ENCODE measurements at regions not wholly inside any gene's neighbourhood (a gene's known extent, or its start where the extent isn't known, plus 50 kb on each side); places are given as distances from the start of the nearest gene placed in this dataset.
"Not testable (repeated sequence)": the region's sequence is repeated elsewhere in the genome, so short reads cannot be mapped to it uniquely, and the experiment has no call there.

DNA sequence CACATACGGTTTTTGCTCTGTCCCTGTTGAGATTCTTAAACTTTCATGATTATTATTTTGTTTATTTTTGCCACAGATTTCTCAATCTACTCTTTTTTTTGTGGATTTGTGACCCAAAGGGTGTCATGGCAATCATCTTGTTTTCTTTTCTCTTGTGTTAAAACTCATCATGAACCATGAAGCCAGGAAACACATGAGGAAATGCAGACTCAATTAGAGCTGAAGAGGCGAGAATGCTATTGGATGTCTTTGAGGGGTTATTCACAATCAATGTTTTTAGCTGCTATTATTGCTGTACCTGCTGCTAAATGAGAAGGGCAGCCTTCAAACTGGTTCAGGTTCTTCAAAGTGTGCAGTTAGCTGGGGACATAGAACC is 99.5 kb upstream of the MMADHC start:
- in situ Hi-C loops (cut with HindIII; ENCODE audit: low sequenced_read_pairs): no loop called here

DNA sequence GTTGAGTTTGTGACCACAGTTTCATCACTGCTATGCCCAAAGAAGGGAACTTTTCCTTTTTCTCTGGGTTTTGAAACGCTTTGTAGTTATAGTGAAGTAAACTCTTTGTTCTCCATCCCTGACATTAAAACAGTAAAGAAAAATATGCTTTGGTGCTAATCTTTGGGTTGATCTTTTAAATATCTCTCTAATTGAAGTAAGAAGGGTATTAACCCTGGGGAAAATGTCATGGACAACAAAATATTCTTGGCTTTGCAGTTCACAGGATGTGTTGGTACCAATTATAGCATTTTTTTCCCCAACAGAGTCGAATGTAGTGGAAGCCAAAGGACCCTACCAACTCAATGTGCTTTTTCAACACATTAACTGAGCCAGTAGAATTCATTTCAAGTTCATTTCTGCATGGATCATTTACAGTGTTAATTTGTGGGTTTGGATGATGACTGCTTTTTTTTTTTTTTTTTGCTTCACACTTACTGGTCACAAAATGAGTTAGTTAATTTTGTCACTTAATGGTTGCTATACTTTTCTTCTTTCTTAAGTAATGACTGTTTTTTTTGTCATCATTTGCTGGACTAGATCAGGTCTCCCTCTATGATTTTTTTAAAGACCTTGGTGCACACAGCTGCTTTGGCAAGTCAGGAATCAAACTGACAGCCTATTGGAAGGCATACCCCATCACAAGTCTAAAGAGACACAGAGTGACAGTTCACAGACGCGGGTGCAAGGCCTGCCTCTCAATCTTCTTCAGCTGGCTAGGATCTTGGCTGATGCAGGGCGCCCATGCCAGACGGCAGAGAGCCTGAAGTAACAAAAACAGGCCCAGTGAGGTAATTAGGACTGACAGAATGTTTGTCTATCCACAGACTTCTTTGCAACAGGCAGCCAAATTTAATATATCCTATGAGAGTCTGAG is 98.8 kb upstream of the MMADHC start:
- in situ Hi-C loops (cut with HindIII; ENCODE audit: low sequenced_read_pairs): no loop called here

DNA sequence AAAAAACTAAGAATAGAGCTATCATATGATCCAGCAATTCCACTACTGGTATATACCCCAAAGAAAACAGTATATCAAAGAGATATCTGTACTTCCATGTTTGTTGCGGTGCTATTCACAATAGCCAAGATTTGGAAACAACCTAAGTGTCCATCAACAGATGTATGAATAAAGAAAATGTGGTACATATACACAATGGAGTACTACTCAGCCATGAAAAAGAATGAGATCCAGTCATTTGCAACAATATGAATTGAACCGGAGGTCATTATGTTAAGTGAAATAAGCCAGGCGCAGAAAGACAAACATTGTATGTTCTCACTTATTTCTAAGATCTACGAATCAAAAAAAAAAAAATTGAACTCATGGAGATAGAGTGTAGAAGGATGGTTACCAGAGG is 97.8 kb upstream of the MMADHC start:
- in situ Hi-C loops (cut with HindIII; ENCODE audit: low sequenced_read_pairs): not testable (repeated sequence)

DNA sequence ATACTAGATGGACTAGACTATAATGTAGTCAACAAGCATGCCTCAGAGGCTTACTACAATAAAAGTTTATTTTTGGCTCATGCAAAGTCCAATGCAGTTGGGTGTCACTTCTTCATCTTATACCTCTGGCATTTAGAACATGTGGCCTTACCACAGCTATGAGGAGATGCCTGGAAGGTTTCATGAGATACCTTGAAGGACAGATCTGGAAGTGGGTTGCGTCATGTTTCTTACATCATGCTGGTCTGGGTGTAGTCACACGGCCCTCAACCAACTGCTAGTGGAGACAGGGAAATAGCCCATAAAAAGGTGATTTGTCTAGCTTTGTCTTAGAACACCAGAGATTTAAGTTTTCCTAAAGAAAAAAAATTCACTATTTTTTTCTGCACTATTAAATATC is 91.7 kb upstream of the MMADHC start:
- in situ Hi-C loops (cut with HindIII; ENCODE audit: low sequenced_read_pairs): no loop called here

DNA sequence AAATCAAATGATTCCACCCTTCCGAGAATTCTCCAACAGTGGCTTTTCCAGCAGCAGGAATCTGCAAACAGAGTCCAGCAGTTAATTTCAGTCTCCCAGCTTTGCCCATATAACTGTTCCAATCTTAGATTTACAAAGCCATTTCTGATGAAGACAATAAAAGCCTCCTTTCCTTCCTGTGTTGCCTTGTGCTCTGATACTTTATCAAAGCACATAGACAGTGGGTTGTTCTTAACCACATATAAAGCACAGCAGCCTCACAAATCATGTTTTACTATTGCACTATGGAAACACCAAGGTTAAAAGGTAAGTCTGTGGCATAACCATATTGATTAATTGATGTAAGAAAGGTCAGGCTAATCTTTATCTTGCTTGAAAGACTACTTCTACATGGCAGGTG is 89.8 kb upstream of the MMADHC start:
- in situ Hi-C loops (cut with HindIII; ENCODE audit: low sequenced_read_pairs): no loop called here

DNA sequence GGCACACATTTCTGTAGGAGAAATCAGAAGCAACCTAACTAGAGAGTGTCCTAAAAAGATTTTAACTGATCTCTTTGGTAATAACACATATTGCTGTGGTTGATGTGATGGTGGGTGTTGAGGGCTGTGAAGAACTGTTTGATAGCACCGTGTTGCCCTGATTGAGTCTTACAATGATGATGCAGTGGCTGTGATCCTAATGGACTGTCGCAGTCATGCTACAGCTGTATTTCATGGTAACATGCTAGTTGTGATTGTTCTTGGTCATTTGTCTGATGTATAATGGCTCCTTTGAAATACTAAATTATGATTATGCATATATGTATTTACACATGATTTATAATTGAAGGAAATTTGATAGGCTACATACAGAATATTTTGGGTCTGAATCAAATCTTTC is 82.5 kb upstream of the MMADHC start:
- in situ Hi-C loops (cut with HindIII; ENCODE audit: low sequenced_read_pairs): no loop called here

DNA sequence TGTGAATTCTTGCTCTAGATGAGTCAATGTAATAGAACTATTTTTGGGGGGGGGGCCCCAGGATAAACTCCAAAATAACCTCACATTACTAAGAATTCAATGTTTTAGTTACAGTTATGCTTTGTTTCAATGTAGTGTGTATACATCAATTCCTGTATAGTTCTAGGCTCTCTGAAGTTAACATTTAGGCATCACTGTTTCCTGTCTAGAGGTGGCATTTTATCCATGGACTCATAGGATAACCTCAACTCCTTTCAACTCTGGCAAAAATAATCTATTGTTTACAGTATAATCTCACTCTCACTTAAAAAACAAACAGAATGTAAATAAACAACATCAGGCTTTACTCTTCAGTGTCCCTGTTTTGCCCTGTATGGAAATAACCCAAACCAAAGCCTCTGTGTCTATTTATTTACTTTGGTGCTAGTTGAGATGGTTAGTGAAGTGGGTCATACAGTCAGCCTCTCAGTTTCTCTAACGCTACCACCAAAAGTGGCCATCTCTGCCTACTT is 79.3 kb upstream of the MMADHC start:
- in situ Hi-C loops (cut with HindIII; ENCODE audit: low sequenced_read_pairs): no loop called here

DNA sequence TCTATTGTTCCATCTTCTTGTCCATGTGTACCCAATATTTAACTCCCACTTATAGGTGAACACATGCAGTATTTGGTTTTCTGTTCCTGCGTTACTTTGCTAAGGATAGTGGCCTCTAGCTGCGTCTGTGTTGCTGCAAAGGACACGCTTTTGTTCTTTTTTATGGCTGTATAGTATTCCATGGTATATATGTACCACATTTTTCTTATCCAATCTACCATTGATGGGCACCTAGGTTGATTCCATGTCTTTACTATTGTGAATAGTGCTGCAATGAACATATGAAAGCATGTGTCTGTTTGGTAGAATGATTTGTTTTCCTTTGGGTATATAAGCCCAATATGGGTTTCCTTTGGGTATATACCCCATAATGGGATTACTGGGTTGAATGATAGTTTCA is 77.3 kb upstream of the MMADHC start:
- in situ Hi-C loops (cut with HindIII; ENCODE audit: low sequenced_read_pairs): no loop called here

DNA sequence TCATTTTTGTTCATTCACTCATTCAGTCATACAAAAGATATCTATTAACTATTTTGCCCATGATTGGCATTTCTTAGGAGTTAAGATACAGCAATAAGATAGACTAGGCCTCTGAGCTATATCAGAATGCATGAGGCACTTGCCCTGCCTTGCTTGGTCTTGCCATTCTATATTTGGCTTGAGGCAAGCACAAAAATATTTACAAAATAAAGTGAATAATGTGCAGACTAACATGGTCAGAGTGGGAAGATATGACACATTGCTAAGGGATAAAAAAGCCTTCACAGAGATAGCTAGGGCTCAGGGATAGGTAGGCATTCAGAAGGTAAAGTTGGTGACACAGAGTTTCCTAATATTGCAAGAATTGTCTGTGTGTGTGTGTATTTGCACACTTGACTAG is 75.0 kb upstream of the MMADHC start:
- in situ Hi-C loops (cut with HindIII; ENCODE audit: low sequenced_read_pairs): no loop called here

DNA sequence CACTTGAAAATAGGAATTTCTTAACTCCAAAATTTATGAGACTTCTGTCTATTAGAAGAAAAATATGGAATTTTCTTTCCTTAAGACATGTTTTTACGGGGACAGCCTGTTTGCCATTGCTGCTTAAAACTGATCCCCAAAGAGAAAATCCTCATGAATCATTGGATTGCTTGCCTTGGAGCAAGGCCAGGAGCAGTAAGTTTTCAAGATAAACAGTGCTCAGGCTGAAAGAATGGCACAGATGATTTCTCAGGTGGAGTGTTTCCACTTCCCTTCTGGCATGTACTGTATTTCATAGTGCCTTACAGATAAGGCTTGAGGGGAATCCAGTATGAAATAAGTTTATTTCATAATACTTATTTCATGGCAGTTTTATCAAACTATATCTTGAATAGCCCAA is 74.3 kb upstream of the MMADHC start:
- in situ Hi-C loops (cut with HindIII; ENCODE audit: low sequenced_read_pairs): no loop called here

DNA sequence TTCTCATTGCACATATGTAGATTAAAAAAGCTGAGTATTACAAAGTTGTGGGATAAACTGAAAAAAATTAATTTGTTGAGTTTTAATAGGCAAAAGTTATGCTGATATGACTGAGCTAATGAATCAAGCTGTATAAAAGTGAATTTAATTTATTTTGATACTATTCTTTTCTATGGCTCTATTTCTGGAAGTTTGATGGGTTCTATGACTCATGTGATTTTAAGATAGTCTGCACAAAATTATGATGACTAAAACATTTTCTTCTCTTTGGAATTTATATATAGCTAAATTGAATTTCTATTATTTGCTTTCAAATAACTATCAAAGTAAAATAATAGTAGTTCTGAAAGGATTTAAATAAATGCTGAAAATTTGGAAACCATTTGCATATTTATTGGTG is 71.0 kb upstream of the MMADHC start:
- in situ Hi-C loops (cut with HindIII; ENCODE audit: low sequenced_read_pairs): no loop called here

DNA sequence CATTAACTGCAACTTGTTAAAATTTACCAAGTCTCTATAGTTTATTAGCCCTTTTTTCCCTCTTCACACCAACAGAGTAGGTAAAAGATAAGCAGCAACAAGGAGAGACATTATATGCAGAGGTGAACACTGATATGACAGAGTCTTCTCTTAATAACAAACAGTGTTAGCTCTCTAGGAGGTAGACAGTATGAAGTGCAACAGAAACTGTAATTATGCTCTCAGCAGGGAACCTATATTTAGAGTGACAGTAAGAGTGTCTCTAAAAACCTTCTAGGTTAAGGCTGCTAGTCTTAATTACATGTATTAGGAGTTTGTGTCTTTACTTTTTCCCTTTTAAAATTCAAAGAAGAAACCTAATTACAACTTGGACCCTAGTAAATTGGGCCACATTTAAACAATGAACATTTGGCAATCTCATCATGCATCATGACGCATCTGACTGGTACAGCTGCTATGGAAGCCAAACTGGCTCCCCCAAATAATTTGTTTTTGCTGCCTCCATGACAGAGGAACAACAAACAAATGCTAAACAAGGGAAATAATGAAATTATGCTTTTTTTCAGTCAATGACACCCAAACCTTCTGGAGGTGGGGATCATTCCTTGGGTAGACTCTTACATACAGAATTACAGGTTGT is 69.9 kb upstream of the MMADHC start:
- in situ Hi-C loops (cut with HindIII; ENCODE audit: low sequenced_read_pairs): no loop called here

DNA sequence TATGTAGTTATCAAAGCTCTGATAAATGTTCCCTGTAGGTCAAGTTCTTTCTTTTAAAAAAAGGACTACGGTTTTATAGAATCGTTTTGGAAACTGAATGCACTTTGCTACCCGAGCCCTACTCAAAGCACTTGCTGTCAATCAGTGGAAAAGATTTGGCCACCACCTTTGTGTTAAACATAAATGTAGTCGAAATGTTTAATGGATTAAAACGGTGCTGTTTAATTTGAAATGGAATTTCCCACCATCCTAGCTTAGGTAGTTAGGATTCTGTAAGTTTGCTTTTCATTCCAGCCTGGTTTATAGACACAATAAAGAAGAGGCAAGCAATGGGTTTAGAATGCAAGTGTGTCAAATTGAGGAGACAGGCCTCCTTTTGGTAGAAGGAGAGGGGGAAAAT is 69.4 kb upstream of the MMADHC start:
- in situ Hi-C loops (cut with HindIII; ENCODE audit: low sequenced_read_pairs): no loop called here

DNA sequence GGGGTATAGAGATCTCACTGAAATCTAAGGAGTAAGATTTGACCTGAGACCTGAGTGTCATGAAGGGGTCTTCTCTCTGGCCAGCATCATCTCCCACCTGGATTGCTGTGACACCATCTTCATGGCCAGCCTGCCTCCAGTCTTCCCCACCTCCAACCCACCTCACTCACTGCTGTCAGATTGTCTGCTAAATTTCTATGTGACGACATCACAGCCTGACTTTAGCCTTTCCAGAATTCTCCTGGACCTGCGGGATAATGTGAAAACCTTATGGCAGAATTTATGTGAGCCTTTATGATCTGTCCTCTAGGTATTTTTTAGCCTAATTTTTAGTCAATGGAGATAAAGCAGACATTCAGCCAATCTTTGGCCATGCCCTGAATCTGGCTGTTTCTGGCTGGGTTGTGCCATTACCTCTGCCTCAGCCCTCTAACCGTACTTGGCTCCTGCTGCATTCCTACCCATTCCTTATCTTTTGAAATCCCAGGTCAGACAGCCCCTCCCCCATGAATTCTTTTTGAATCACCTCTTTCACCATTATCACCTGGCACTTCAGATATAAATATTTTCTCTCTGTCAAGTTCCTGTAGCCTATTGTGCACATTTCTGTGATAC is 66.4 kb upstream of the MMADHC start:
- in situ Hi-C loops (cut with HindIII; ENCODE audit: low sequenced_read_pairs): no loop called here

DNA sequence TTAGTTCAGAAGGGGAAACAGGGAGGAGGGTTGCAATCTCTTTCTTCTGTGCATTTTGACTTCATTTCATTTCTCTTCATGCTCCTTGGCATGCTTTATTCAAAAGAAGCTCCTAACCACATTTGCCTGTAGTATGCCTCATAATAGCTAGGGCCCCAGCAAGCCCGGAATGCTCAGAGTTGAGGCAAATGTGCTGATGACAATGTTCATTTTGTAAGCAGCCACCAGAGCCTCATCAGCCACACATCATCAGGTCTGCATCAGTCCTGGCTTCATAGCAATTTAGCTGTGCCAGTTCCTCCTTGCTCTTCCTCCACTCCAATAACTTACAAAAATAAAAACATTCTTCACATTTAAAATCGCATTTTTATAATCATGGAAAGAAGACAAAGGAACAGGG is 65.4 kb upstream of the MMADHC start:
- in situ Hi-C loops (cut with HindIII; ENCODE audit: low sequenced_read_pairs): no loop called here

DNA sequence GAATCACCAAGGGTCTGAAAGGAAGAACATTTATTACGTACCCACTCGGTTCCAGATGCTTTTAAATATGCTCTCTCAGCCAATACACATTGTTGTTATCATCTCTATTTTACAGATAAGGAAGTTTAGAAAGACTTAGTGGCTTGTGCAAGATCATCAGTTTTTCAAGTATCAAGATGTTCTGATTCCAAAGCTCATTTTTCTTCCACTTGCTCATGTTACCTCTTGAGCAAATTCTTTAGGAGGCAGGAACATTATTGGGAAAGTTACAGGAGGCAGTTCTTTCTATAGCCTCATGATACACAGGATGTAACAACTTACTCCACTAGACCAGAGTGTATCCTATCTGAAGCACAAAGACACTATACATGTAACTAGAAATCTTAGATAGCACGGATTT is 65.0 kb upstream of the MMADHC start:
- in situ Hi-C loops (cut with HindIII; ENCODE audit: low sequenced_read_pairs): no loop called here

DNA sequence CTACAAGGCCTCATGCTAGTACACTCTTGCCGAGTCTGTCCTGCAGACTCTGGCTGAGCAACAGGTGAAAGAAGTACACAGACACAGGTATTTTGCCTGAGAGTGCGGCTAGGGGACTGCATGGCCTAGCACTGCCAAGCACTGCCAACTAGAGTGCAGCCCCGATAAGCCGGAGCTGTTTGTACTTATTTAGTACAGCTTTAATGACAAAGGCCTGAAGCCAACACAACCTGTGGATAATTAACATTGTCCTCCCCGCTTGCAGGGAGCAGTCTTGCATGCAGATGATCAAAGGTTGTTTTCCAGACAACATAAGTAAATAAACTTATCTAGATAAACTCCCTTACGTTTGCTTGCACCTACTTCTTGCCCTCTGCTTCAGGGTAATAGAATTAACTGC is 63.7 kb upstream of the MMADHC start:
- in situ Hi-C loops (cut with HindIII; ENCODE audit: low sequenced_read_pairs): no loop called here

DNA sequence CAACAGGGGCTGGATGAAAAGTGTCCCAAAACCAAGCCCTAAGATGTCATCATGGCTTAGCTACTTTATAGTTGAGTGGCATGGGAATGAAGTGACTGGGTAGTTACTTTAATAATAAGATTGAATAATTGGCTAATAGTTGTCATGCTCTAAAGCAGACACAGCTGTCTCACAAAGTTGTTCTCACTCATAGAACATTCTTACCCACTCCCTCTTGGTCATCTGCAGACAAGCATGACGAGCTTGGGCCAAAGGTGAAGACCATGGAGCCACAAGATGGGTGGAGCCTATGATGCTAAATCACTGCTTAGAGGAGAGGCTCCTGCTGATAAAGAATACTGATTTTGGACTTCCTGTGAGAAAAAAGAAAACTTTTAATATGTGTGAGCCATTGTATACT is 62.4 kb upstream of the MMADHC start:
- in situ Hi-C loops (cut with HindIII; ENCODE audit: low sequenced_read_pairs): no loop called here

DNA sequence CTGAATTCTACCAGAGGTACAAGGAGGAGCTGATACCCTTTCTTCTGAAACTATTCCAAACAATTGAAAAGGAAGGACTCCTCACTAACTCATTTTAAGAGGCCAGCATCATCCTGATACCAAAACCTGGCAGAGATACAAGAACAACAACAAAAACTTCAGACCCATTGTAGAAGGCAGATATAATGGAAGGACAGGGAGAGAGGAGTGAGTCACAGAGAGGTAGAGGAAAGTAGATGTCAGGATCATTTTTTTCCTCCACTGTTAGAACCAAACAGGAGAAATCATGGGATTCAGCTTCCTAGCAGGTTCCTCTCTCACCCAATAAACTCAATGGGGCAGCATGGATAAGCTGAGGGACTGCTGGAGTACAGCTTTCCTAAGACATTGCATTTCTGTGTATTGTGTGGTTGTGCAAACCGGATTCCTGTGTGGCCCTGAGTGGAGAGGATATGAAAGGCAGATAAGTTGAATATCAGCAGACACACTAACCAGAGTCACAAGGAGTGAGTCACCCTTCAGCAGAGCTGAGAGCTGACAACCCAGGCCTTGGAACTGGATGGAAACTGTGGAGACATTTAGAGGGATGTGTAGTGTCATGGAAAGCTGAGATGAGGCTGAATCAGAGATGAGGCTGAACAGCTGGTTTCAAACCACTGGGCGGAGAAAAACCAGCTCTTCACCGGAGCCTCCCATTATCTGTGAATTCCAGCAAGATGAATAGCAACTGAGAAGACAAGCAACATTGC is 60.9 kb upstream of the MMADHC start:
- in situ Hi-C loops (cut with HindIII; ENCODE audit: low sequenced_read_pairs): loop anchor here (5.0 kb wide), 1 partner anchor 44 kb away; no protein-coding TSS in a partner anchor

DNA sequence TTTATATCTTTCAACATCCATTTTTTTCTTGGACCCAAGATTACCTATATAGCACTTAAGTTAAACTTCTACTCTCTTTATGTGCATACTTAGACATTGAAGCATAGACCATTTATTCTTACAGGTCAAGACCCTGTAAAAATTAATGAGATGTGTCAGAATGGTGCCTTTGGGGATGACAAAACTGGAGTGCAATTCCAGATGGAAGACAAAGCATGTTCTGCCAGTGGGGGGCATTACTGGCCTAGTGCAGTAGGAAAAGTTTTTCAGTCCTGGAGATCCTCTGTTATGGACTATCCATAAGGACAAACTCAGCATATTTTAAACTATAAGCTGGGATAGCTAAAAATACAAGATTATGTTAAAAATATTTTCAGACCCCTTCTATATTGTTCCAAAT is 57.8 kb upstream of the MMADHC start:
- in situ Hi-C loops (cut with HindIII; ENCODE audit: low sequenced_read_pairs): loop anchor here (5.0 kb wide), 1 partner anchor 47 kb away; no protein-coding TSS in a partner anchor
